ENCODE measurements at regions not wholly inside any gene's neighbourhood (a gene's known extent, or its start where the extent isn't known, plus 50 kb on each side); places are given as distances from the start of the nearest gene placed in this dataset.
"Not testable (repeated sequence)": the region's sequence is repeated elsewhere in the genome, so short reads cannot be mapped to it uniquely, and the experiment has no call there.

- not testable (repeated sequence) for DNase-seq (ENCODE audit: insufficient read length, low spot score); FAIRE-seq
Observed at GRCh38 chr13:33682646-33683045, 135.3 kb upstream of the RFC3 start.

GRCh38 chr13:33683376-33683775 is 134.6 kb upstream of the RFC3 start:
- no peak for DNase-seq (ENCODE audit: insufficient read length, low spot score)
- FAIRE-seq: no peak

GRCh38 chr13:33684874-33685273 is 133.1 kb upstream of the RFC3 start:
- DNase-seq (ENCODE audit: insufficient read length, low spot score) (no peak), FAIRE-seq (no peak)

GRCh38 chr13:33686772-33687480 is 131.0 kb upstream of the RFC3 start:
- no peak for FAIRE-seq
- no peak for DNase-seq (ENCODE audit: insufficient read length, low spot score)

- DNase-seq (ENCODE audit: insufficient read length, low spot score) (no peak), FAIRE-seq (no peak)
Observed at GRCh38 chr13:33690354-33690753, 127.6 kb upstream of the RFC3 start.

- no peak for DNase-seq (ENCODE audit: insufficient read length, low spot score)
- no peak for FAIRE-seq
Observed at GRCh38 chr13:33691980-33692379, 126.0 kb upstream of the RFC3 start.

GRCh38 chr13:33692531-33692930 is 125.4 kb upstream of the RFC3 start:
- no peak for FAIRE-seq
- no peak for DNase-seq (ENCODE audit: insufficient read length, low spot score)

- FAIRE-seq (no peak), DNase-seq (ENCODE audit: insufficient read length, low spot score) (no peak)
Observed at GRCh38 chr13:33694546-33694945, 123.4 kb upstream of the RFC3 start.

- DNase-seq (ENCODE audit: insufficient read length, low spot score) (no peak), FAIRE-seq (no peak)
Observed at GRCh38 chr13:33696530-33696929, 121.4 kb upstream of the RFC3 start.

GRCh38 chr13:33697926-33698325 is 120.0 kb upstream of the RFC3 start:
- FAIRE-seq: no peak
- no peak for DNase-seq (ENCODE audit: insufficient read length, low spot score)

- no peak for DNase-seq (ENCODE audit: insufficient read length, low spot score)
- FAIRE-seq: no peak
Observed at GRCh38 chr13:33707449-33707848, 110.5 kb upstream of the RFC3 start.

- FAIRE-seq: peak; percentile 40
- no peak for DNase-seq (ENCODE audit: insufficient read length, low spot score)
Observed at GRCh38 chr13:33710924-33711323, 107.0 kb upstream of the RFC3 start.

GRCh38 chr13:33711436-33711835 is 106.5 kb upstream of the RFC3 start:
- FAIRE-seq: no peak

GRCh38 chr13:33717775-33718174 is 100.2 kb upstream of the RFC3 start:
- FAIRE-seq: no peak
- no peak for DNase-seq (ENCODE audit: insufficient read length, low spot score)

More at GRCh38 chr13:33711436-33711835, 106.5 kb upstream of the RFC3 start:
- DNase-seq (ENCODE audit: insufficient read length, low spot score): no peak

GRCh38 chr13:33721724-33722123 is 96.2 kb upstream of the RFC3 start:
- FAIRE-seq (no peak), DNase-seq (ENCODE audit: insufficient read length, low spot score) (no peak)

GRCh38 chr13:33722216-33722915 is 95.6 kb upstream of the RFC3 start:
- FAIRE-seq (peak; percentile 80), DNase-seq (ENCODE audit: insufficient read length, low spot score) (no peak)

GRCh38 chr13:33723365-33723764 is 94.6 kb upstream of the RFC3 start:
- DNase-seq (ENCODE audit: insufficient read length, low spot score) (no peak), FAIRE-seq (no peak)

- peak; percentile 100 for FAIRE-seq
- peak; percentile 44 for DNase-seq (ENCODE audit: insufficient read length, low spot score)
Observed at GRCh38 chr13:33723772-33724435, 94.0 kb upstream of the RFC3 start.

GRCh38 chr13:33725340-33725739 is 92.6 kb upstream of the RFC3 start:
- no peak for FAIRE-seq
- no peak for DNase-seq (ENCODE audit: insufficient read length, low spot score)

GRCh38 chr13:33727297-33728083 is 90.5 kb upstream of the RFC3 start:
- no peak for DNase-seq (ENCODE audit: insufficient read length, low spot score)
- no peak for FAIRE-seq
